ENCODE measurements at regions not wholly inside any gene's neighbourhood (a gene's known extent, or its start where the extent isn't known, plus 50 kb on each side); places are given as distances from the start of the nearest gene placed in this dataset.

DNA sequence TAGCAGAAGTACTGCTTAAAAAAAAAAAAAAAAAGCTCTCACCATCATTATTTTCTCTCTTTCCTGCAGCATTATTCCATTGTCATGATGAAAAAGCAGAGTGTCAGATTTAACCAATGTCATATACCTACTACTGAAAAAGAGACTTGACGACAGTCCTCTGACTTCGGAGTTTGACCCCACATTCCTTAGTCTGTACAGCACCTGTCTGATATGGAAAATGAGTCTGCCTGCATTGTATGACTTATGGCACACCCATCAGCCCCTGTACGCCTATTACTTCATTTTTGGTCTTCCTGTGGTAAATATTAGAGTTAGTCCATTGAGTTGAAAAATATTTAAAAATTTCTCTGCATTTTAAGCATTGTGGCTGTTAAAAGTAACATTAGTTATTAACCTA is 54.5 kb upstream of the NOX4 start:
- TF ChIP-seq, protein P1, sequence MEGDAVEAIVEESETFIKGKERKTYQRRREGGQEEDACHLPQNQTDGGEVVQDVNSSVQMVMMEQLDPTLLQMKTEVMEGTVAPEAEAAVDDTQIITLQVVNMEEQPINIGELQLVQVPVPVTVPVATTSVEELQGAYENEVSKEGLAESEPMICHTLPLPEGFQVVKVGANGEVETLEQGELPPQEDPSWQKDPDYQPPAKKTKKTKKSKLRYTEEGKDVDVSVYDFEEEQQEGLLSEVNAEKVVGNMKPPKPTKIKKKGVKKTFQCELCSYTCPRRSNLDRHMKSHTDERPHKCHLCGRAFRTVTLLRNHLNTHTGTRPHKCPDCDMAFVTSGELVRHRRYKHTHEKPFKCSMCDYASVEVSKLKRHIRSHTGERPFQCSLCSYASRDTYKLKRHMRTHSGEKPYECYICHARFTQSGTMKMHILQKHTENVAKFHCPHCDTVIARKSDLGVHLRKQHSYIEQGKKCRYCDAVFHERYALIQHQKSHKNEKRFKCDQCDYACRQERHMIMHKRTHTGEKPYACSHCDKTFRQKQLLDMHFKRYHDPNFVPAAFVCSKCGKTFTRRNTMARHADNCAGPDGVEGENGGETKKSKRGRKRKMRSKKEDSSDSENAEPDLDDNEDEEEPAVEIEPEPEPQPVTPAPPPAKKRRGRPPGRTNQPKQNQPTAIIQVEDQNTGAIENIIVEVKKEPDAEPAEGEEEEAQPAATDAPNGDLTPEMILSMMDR (IDR thresholded peaks at IDR 0.05): no peak
- TF ChIP-seq EZH2 (IDR thresholded peaks at IDR 0.05): no peak
- no peak for TF ChIP-seq EZH2phosphoT487 (IDR thresholded peaks at IDR 0.05)
